NOMO-1 (cell line): ENCODE measurements at regions not wholly inside any gene's neighbourhood (a gene's known extent, or its start where the extent isn't known, plus 50 kb on each side); places are given as distances from the start of the nearest gene placed in this dataset.

Experiments used
- DNase-seq, 2 experiments: peaks; one replicate each; lab custom pipeline; 2025; ENCODE audit not compliant: unreplicated experiment in 2 of 2; lab: John Stamatoyannopoulos, UW

- DNase-seq: no peak
These were observed 118.7 kb upstream of the LARGE1 start for GRCh38 chr22:34038801-34039555.

- no peak for DNase-seq
These were observed 125.0 kb upstream of the LARGE1 start for GRCh38 chr22:34045311-34045710.

GRCh38 chr22:34055525-34056200, 135.4 kb upstream of the LARGE1 start:
- no peak for DNase-seq

GRCh38 chr22:34057726-34058125, 137.4 kb upstream of the LARGE1 start:
- DNase-seq: no peak

GRCh38 chr22:34064696-34065095, 144.4 kb upstream of the LARGE1 start:
- DNase-seq: no peak

GRCh38 chr22:34067031-34067430, 146.8 kb upstream of the LARGE1 start:
- no peak for DNase-seq

- no peak for DNase-seq
These were observed 147.7 kb upstream of the LARGE1 start for GRCh38 chr22:34068001-34068400.

GRCh38 chr22:34070051-34070450, 149.8 kb upstream of the LARGE1 start:
- DNase-seq: no peak

GRCh38 chr22:34070531-34070930, 150.3 kb upstream of the LARGE1 start:
- DNase-seq: no peak

- no peak for DNase-seq
These were observed 152.3 kb upstream of the LARGE1 start for GRCh38 chr22:34072585-34072984.

- no peak for DNase-seq
These were observed 160.2 kb upstream of the LARGE1 start for GRCh38 chr22:34080433-34080832.

GRCh38 chr22:34096770-34097169, 176.5 kb upstream of the LARGE1 start:
- no peak for DNase-seq

GRCh38 chr22:34099278-34099677, 179.0 kb upstream of the LARGE1 start:
- DNase-seq: no peak

- DNase-seq: no peak
These were observed 182.4 kb upstream of the LARGE1 start for GRCh38 chr22:34102633-34103032.

- DNase-seq: no peak
These were observed 185.3 kb upstream of the LARGE1 start for GRCh38 chr22:34105461-34106062.

- no peak for DNase-seq
These were observed 187.9 kb upstream of the LARGE1 start for GRCh38 chr22:34108168-34108567.

GRCh38 chr22:34111210-34111824, 191.0 kb upstream of the LARGE1 start:
- no peak for DNase-seq

GRCh38 chr22:34113381-34113780, 193.1 kb upstream of the LARGE1 start:
- DNase-seq: no peak

GRCh38 chr22:34114406-34114805, 194.1 kb upstream of the LARGE1 start:
- no peak for DNase-seq

- DNase-seq: no peak
These were observed 195.4 kb upstream of the LARGE1 start for GRCh38 chr22:34115722-34116121.

GRCh38 chr22:34116126-34116525, 195.8 kb upstream of the LARGE1 start:
- DNase-seq: no peak

GRCh38 chr22:34122042-34122441, 201.8 kb upstream of the LARGE1 start:
- DNase-seq: no peak
